Activated CD4-positive, alpha-beta T cell treated with anti-CD3 and anti-CD28 coated beads for 36 hours (primary cell): ENCODE measurements at regions not wholly inside any gene's neighbourhood (a gene's known extent, or its start where the extent isn't known, plus 50 kb on each side); places are given as distances from the start of the nearest gene placed in this dataset.

Experiments used
- ATAC-seq: fragments of 200-7000 bp; cut with Tn5 transposase; one replicate; pipeline ENCODE4 v1.10.0; 2021; ENCODE audit warnings: mild to moderate bottlenecking, moderate library complexity
- CTCF ChIA-PET: fragments of 350-600 bp; sonication (Branson Sonifier 250); formaldehyde crosslinking; loops from one replicate; lab custom pipeline; 2021; ENCODE audit warnings: antibody characterized with exemption; lab: Charles Lee
- POLR2A ChIA-PET: fragments of 350-600 bp; sonication (Branson Sonifier 250); formaldehyde crosslinking; loops from one replicate; lab custom pipeline; 2021; ENCODE audit warnings: antibody characterized with exemption, inconsistent platforms; lab: Charles Lee
- DNase-seq: peaks from one replicate; pipeline ENCODE4 v3.0.0-alpha.2; 2020
- H3K27ac Mint-ChIP-seq: one replicate; pipeline ENCODE4 v1.8.0; 2021; ENCODE audit warnings: mixed read lengths
- H3K27me3 Mint-ChIP-seq: one replicate; pipeline ENCODE4 v1.8.0; 2021; ENCODE audit warnings: mixed read lengths
- H3K36me3 Mint-ChIP-seq: one replicate; pipeline ENCODE4 v1.8.0; 2021; ENCODE audit warnings: low read depth, mixed read lengths
- H3K4me1 Mint-ChIP-seq: one replicate; pipeline ENCODE4 v1.8.0; 2021; ENCODE audit warnings: mixed read lengths
- H3K4me3 Mint-ChIP-seq: one replicate; pipeline ENCODE4 v1.8.0; 2021; ENCODE audit warnings: mild to moderate bottlenecking, moderate library complexity, mixed read lengths
- H3K9me3 Mint-ChIP-seq: one replicate; pipeline ENCODE4 v1.8.0; 2021; ENCODE audit warnings: low read depth, mixed read lengths
- intact Hi-C, 2 experiments: fragments of 100-400 bp; cut with DNase I in 1 of 2; cut with micrococcal nuclease in 1 of 2; formaldehyde crosslinking; loops; one replicate each; pipeline versions ENCODE4 v1.14.2 to v1.15.1; 2022 to 2024; cut with DNase I, micrococcal nuclease

- H3K4me3 Mint-ChIP-seq: no peak overlapping the region
- no peaks in the 10 kb centered on the region for H3K9me3 Mint-ChIP-seq
- no peaks in the 10 kb centered on the region for H3K27me3 Mint-ChIP-seq
- no peak overlapping the region for H3K27ac Mint-ChIP-seq
- intact Hi-C loops: no loop called here
- no peaks in the 10 kb centered on the region for H3K4me1 Mint-ChIP-seq
- no peaks in the 10 kb centered on the region for H3K36me3 Mint-ChIP-seq
- ChIA-PET POLR2A (no interaction called here), CTCF (no interaction called here)
- DNase-seq: peak; percentile 10
- ATAC-seq: no peak
These were observed 1693.4 kb upstream of the SLC39A10 start for GRCh38 chr2:193963472-193964119.

GRCh38 chr2:193946806-193947205, 1710.2 kb upstream of the SLC39A10 start:
- CTCF ChIA-PET: no interaction called here
- Mint-ChIP-seq H3K27me3 (no peaks in the 10 kb centered on the region), H3K9me3 (no peaks in the 10 kb centered on the region), H3K4me3 (no peak overlapping the region), H3K27ac (no peak overlapping the region), H3K36me3 (no peaks in the 10 kb centered on the region), H3K4me1 (no peaks in the 10 kb centered on the region)
- POLR2A ChIA-PET: no interaction called here
- no peak for ATAC-seq
- DNase-seq: no peak
- intact Hi-C loops: no loop called here

GRCh38 chr2:193943406-193943960, 1713.5 kb upstream of the SLC39A10 start:
- no peaks in the 10 kb centered on the region for H3K36me3 Mint-ChIP-seq

GRCh38 chr2:193935114-193935513, 1721.9 kb upstream of the SLC39A10 start:
- Mint-ChIP-seq H3K27ac (no peak overlapping the region), H3K36me3 (no peaks in the 10 kb centered on the region), H3K4me3 (no peak overlapping the region), H3K9me3 (no peaks in the 10 kb centered on the region), H3K4me1 (no peaks in the 10 kb centered on the region), H3K27me3 (no peaks in the 10 kb centered on the region)
- DNase-seq (no peak), ATAC-seq (no peak)
- POLR2A ChIA-PET: no interaction called here
- CTCF ChIA-PET: interaction anchor here (0.9 kb wide), 1 partner anchor 38 kb away, joined by 3 read pairs; no protein-coding TSS in a partner anchor
- intact Hi-C loops: no loop called here

More at GRCh38 chr2:193943406-193943960, 1713.5 kb upstream of the SLC39A10 start:
- ATAC-seq (no peak), DNase-seq (no peak)
- Mint-ChIP-seq H3K4me1 (no peaks in the 10 kb centered on the region), H3K9me3 (no peaks in the 10 kb centered on the region), H3K27me3 (no peaks in the 10 kb centered on the region), H3K4me3 (no peak overlapping the region), H3K27ac (no peak overlapping the region)
- CTCF ChIA-PET: no interaction called here
- intact Hi-C loops: no loop called here
- POLR2A ChIA-PET: no interaction called here

GRCh38 chr2:193929131-193929530, 1727.9 kb upstream of the SLC39A10 start:
- POLR2A ChIA-PET: no interaction called here
- Mint-ChIP-seq H3K4me1 (no peaks in the 10 kb centered on the region), H3K27me3 (no peaks in the 10 kb centered on the region), H3K36me3 (no peaks in the 10 kb centered on the region), H3K27ac (no peak overlapping the region), H3K4me3 (no peak overlapping the region), H3K9me3 (no peaks in the 10 kb centered on the region)
- no peak for ATAC-seq
- no peak for DNase-seq
- CTCF ChIA-PET: interaction anchor here (0.7 kb wide), 1 partner anchor 1475 kb away, joined by 3 read pairs; no protein-coding TSS in a partner anchor
- intact Hi-C loops: no loop called here

GRCh38 chr2:193907561-193907960, 1712.8 kb upstream of the TMEFF2 start:
- no peak overlapping the region for H3K27ac Mint-ChIP-seq
- no peaks in the 10 kb centered on the region for H3K9me3 Mint-ChIP-seq
- H3K4me1 Mint-ChIP-seq: no peaks in the 10 kb centered on the region
- intact Hi-C loops: no loop called here
- H3K27me3 Mint-ChIP-seq: no peaks in the 10 kb centered on the region
- CTCF ChIA-PET: no interaction called here
- DNase-seq (no peak), ATAC-seq (no peak)
- no peaks in the 10 kb centered on the region for H3K36me3 Mint-ChIP-seq
- POLR2A ChIA-PET: no interaction called here
- H3K4me3 Mint-ChIP-seq: no peak overlapping the region

GRCh38 chr2:193900292-193900691, 1705.6 kb upstream of the TMEFF2 start:
- CTCF ChIA-PET: no interaction called here

GRCh38 chr2:193895226-193895625, 1700.5 kb upstream of the TMEFF2 start:
- ChIA-PET CTCF (no interaction called here), POLR2A (no interaction called here)
- Mint-ChIP-seq H3K27me3 (no peaks in the 10 kb centered on the region), H3K27ac (no peak overlapping the region), H3K36me3 (no peaks in the 10 kb centered on the region), H3K4me1 (no peaks in the 10 kb centered on the region), H3K4me3 (no peak overlapping the region), H3K9me3 (no peaks in the 10 kb centered on the region)
- intact Hi-C loops: no loop called here
- ATAC-seq (peak; percentile 42), DNase-seq (no peak)

More at GRCh38 chr2:193900292-193900691, 1705.6 kb upstream of the TMEFF2 start:
- Mint-ChIP-seq H3K9me3 (no peaks in the 10 kb centered on the region), H3K27me3 (no peaks in the 10 kb centered on the region), H3K4me1 (no peaks in the 10 kb centered on the region), H3K27ac (no peak overlapping the region), H3K36me3 (no peaks in the 10 kb centered on the region), H3K4me3 (no peak overlapping the region)
- ATAC-seq (no peak), DNase-seq (no peak)
- intact Hi-C loops: no loop called here
- POLR2A ChIA-PET: no interaction called here

GRCh38 chr2:193894081-193894480, 1699.3 kb upstream of the TMEFF2 start:
- no peak overlapping the region for H3K27ac Mint-ChIP-seq
- DNase-seq: no peak
- ATAC-seq: no peak
- ChIA-PET POLR2A (no interaction called here), CTCF (no interaction called here)
- H3K36me3 Mint-ChIP-seq: no peaks in the 10 kb centered on the region
- no peaks in the 10 kb centered on the region for H3K27me3 Mint-ChIP-seq
- no peak overlapping the region for H3K4me3 Mint-ChIP-seq
- intact Hi-C loops: no loop called here
- H3K4me1 Mint-ChIP-seq: no peaks in the 10 kb centered on the region
- H3K9me3 Mint-ChIP-seq: no peaks in the 10 kb centered on the region

- CTCF ChIA-PET: no interaction called here
These were observed 1696.3 kb upstream of the TMEFF2 start for GRCh38 chr2:193891023-193891422.

GRCh38 chr2:193885419-193885818, 1690.7 kb upstream of the TMEFF2 start:
- Mint-ChIP-seq H3K4me3 (no peak overlapping the region), H3K4me1 (no peaks in the 10 kb centered on the region), H3K27ac (no peak overlapping the region), H3K9me3 (peaks cover 8% of the 10 kb centered on the region), H3K27me3 (no peaks in the 10 kb centered on the region), H3K36me3 (no peaks in the 10 kb centered on the region)
- intact Hi-C loops: no loop called here
- no peak for DNase-seq
- ChIA-PET CTCF (no interaction called here), POLR2A (no interaction called here)
- no peak for ATAC-seq

More at GRCh38 chr2:193891023-193891422, 1696.3 kb upstream of the TMEFF2 start:
- intact Hi-C loops: no loop called here
- H3K9me3 Mint-ChIP-seq: no peaks in the 10 kb centered on the region
- ATAC-seq (peak; percentile 12), DNase-seq (no peak)
- no peaks in the 10 kb centered on the region for H3K36me3 Mint-ChIP-seq
- POLR2A ChIA-PET: no interaction called here
- no peaks in the 10 kb centered on the region for H3K27me3 Mint-ChIP-seq
- no peaks in the 10 kb centered on the region for H3K4me1 Mint-ChIP-seq
- H3K4me3 Mint-ChIP-seq: no peak overlapping the region
- H3K27ac Mint-ChIP-seq: no peak overlapping the region

- Mint-ChIP-seq H3K36me3 (no peaks in the 10 kb centered on the region), H3K27me3 (no peaks in the 10 kb centered on the region), H3K27ac (no peak overlapping the region), H3K9me3 (peaks cover 8% of the 10 kb centered on the region), H3K4me1 (no peaks in the 10 kb centered on the region), H3K4me3 (no peak overlapping the region)
- intact Hi-C loops: no loop called here
- no peak for ATAC-seq
- DNase-seq: no peak
- CTCF ChIA-PET: no interaction called here
- POLR2A ChIA-PET: no interaction called here
These were observed 1689.1 kb upstream of the TMEFF2 start for GRCh38 chr2:193883820-193884219.
